Progenitor cell of endocrine pancreas (in vitro differentiated cells): ENCODE measurements at regions not wholly inside any gene's neighbourhood (a gene's known extent, or its start where the extent isn't known, plus 50 kb on each side); places are given as distances from the start of the nearest gene placed in this dataset.
"Not testable (repeated sequence)": the region's sequence is repeated elsewhere in the genome, so short reads cannot be mapped to it uniquely, and the experiment has no call there.

Source experiments
- DNase-seq: peaks from one replicate; pipeline ENCODE4 v3.0.0; 2021; ENCODE audit warnings: low spot score; ENCODE audit not compliant: unreplicated experiment
- H3K27ac Mint-ChIP-seq: 2 replicates; pipeline ENCODE4 v1.8.0; 2021; ENCODE audit warnings: mild to moderate bottlenecking, moderate library complexity, mixed read lengths
- H3K27me3 Mint-ChIP-seq: 2 replicates; pipeline ENCODE4 v1.8.0; 2021; ENCODE audit warnings: mixed read lengths
- H3K36me3 Mint-ChIP-seq: 2 replicates; pipeline ENCODE4 v1.8.0; 2022; ENCODE audit warnings: mixed read lengths; ENCODE audit not compliant: insufficient read depth
- H3K4me1 Mint-ChIP-seq: 2 replicates; pipeline ENCODE4 v1.8.0; 2021; ENCODE audit warnings: low read depth, mixed read lengths
- H3K4me3 Mint-ChIP-seq: 2 replicates; pipeline ENCODE4 v1.8.0; 2021; ENCODE audit warnings: low read depth, mild to moderate bottlenecking, moderate library complexity, mixed read lengths
- H3K9me3 Mint-ChIP-seq: 2 replicates; pipeline ENCODE4 v1.8.0; 2021; ENCODE audit warnings: low read depth, mixed read lengths
- CTCF ChIP-seq: fragments of 200-600 bp; sonication (generic); IDR thresholded peaks from one replicate; pipeline ENCODE4 v1.5.0; 2021; ENCODE audit warnings: antibody characterized with exemption, mild to moderate bottlenecking; ENCODE audit not compliant: unreplicated experiment

GRCh38 chr10:29810816-29811215 is 176.0 kb upstream of the SVIL start:
- DNase-seq: no peak
- H3K4me1 Mint-ChIP-seq: peaks cover 5% of the 10 kb centered on the region
- no peak for TF ChIP-seq CTCF
- no peaks in the 10 kb centered on the region for H3K9me3 Mint-ChIP-seq
- no peak overlapping the region for H3K4me3 Mint-ChIP-seq
- H3K27me3 Mint-ChIP-seq: peaks cover 32% of the 10 kb centered on the region
- no peak overlapping the region for H3K27ac Mint-ChIP-seq
- H3K36me3 Mint-ChIP-seq: no peaks in the 10 kb centered on the region

- not testable (repeated sequence) for H3K4me3 Mint-ChIP-seq, H3K4me1 Mint-ChIP-seq, DNase-seq, H3K36me3 Mint-ChIP-seq, H3K27ac Mint-ChIP-seq, H3K9me3 Mint-ChIP-seq
- peaks cover 30% of the 10 kb centered on the region for H3K27me3 Mint-ChIP-seq
These were observed 175.5 kb upstream of the SVIL start for GRCh38 chr10:29810231-29810630.

- Mint-ChIP-seq H3K27me3 (peaks cover 26% of the 10 kb centered on the region), H3K27ac (no peak overlapping the region), H3K36me3 (no peaks in the 10 kb centered on the region), H3K4me3 (no peak overlapping the region), H3K4me1 (peaks cover 5% of the 10 kb centered on the region), H3K9me3 (no peaks in the 10 kb centered on the region)
- DNase-seq: no peak
- TF ChIP-seq CTCF: no peak
These were observed 174.6 kb upstream of the SVIL start for GRCh38 chr10:29809383-29809782.

GRCh38 chr10:29807163-29807806 is 172.5 kb upstream of the SVIL start:
- no peak overlapping the region for H3K27ac Mint-ChIP-seq
- no peak overlapping the region for H3K4me3 Mint-ChIP-seq
- no peaks in the 10 kb centered on the region for H3K9me3 Mint-ChIP-seq
- no peak for TF ChIP-seq CTCF
- no peaks in the 10 kb centered on the region for H3K36me3 Mint-ChIP-seq
- H3K4me1 Mint-ChIP-seq: peaks cover 5% of the 10 kb centered on the region
- no peak for DNase-seq
- peaks cover 28% of the 10 kb centered on the region for H3K27me3 Mint-ChIP-seq

- DNase-seq: no peak
- Mint-ChIP-seq H3K4me1 (peaks cover 5% of the 10 kb centered on the region), H3K9me3 (no peaks in the 10 kb centered on the region), H3K4me3 (no peak overlapping the region), H3K36me3 (no peaks in the 10 kb centered on the region), H3K27me3 (peaks cover 35% of the 10 kb centered on the region), H3K27ac (no peak overlapping the region)
- no peak for TF ChIP-seq CTCF
These were observed 171.6 kb upstream of the SVIL start for GRCh38 chr10:29806350-29806788.

- no peak overlapping the region for H3K27ac Mint-ChIP-seq
- H3K4me1 Mint-ChIP-seq: peaks cover 5% of the 10 kb centered on the region
- H3K9me3 Mint-ChIP-seq: no peaks in the 10 kb centered on the region
- H3K36me3 Mint-ChIP-seq: no peaks in the 10 kb centered on the region
- TF ChIP-seq CTCF: no peak
- H3K4me3 Mint-ChIP-seq: no peak overlapping the region
- H3K27me3 Mint-ChIP-seq: peaks cover 36% of the 10 kb centered on the region
- DNase-seq: no peak
These were observed 170.5 kb upstream of the SVIL start for GRCh38 chr10:29805134-29805723.
